Upper lobe of left lung (tissue), 4 donors: ENCODE measurements at regions not wholly inside any gene's neighbourhood (a gene's known extent, or its start where the extent isn't known, plus 50 kb on each side); places are given as distances from the start of the nearest gene placed in this dataset.

Experiments
- POLR2A ChIP-seq, 4 donors: fragments of 450-650 bp; IDR thresholded peaks; one replicate each; pipeline ENCODE4 v1.5.1; 2016 to 2017; ENCODE audit warnings: antibody characterized with exemption in 4 of 4, mild to moderate bottlenecking in 2 of 4
- POLR2AphosphoS5 ChIP-seq, 2 donors: sonication (generic); formaldehyde crosslinking; IDR thresholded peaks; one replicate each; pipeline ENCODE4 v1.5.1; 2017; ENCODE audit warnings: antibody characterized with exemption in 2 of 2
- TF ChIP-seq, protein P1 (sequence below), 6 experiments: fragments of 450-650 bp in 4 of 6; fragments of 200-600 bp in 2 of 6; sonication (generic) in 2 of 6; IDR thresholded peaks; one replicate each; pipeline ENCODE4 v1.5.1; 2016 to 2019; ENCODE audit warnings: antibody characterized with exemption in 6 of 6

DNA sequence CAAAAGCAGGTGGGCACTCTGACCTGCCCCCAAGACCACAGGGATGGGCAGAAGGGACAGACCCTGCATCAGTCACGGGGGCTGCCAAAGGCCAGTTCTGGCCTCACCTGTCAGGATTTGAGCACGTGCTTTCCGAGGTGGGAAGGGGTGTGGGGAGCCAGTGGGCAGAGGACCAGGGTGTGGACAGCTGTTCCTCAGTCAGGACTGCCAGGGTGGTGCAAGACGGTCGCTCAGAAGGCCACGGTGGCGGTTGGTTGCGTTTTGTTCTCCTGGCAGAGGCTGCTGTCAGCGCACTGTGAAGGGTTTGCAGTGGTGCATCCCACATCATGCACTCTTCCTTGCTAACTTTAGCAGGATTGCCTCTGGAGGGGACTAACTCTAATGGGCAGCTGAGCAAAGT lies 665.3 kb upstream of the RAB6C start:
- TF ChIP-seq POLR2A (IDR thresholded peaks at IDR 0.05) (no peak), POLR2AphosphoS5 (IDR thresholded peaks at IDR 0.05) (no peak)
- TF ChIP-seq, protein P1, sequence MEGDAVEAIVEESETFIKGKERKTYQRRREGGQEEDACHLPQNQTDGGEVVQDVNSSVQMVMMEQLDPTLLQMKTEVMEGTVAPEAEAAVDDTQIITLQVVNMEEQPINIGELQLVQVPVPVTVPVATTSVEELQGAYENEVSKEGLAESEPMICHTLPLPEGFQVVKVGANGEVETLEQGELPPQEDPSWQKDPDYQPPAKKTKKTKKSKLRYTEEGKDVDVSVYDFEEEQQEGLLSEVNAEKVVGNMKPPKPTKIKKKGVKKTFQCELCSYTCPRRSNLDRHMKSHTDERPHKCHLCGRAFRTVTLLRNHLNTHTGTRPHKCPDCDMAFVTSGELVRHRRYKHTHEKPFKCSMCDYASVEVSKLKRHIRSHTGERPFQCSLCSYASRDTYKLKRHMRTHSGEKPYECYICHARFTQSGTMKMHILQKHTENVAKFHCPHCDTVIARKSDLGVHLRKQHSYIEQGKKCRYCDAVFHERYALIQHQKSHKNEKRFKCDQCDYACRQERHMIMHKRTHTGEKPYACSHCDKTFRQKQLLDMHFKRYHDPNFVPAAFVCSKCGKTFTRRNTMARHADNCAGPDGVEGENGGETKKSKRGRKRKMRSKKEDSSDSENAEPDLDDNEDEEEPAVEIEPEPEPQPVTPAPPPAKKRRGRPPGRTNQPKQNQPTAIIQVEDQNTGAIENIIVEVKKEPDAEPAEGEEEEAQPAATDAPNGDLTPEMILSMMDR (IDR thresholded peaks at IDR 0.05), result no peak
